Raji (cell line): ENCODE measurements at regions not wholly inside any gene's neighbourhood (a gene's known extent, or its start where the extent isn't known, plus 50 kb on each side); places are given as distances from the start of the nearest gene placed in this dataset.

ENCODE experiments used
- POLR2A ChIP-seq: IDR thresholded peaks from 2 replicates; pipeline ENCODE4 v1.6.1; 2011; ENCODE audit warnings: low read depth, low read length, control low read depth; ENCODE audit not compliant: insufficient read depth

- TF ChIP-seq POLR2A = no peak
These were observed 234.6 kb upstream of the RFC3 start for GRCh38 chr13:33583398-33583797.

GRCh38 chr13:33590936-33591335, 227.0 kb upstream of the RFC3 start:
- TF ChIP-seq POLR2A = no peak

GRCh38 chr13:33606692-33607091, 211.3 kb upstream of the RFC3 start:
- no peak for TF ChIP-seq POLR2A

- no peak for TF ChIP-seq POLR2A
These were observed 207.4 kb upstream of the RFC3 start for GRCh38 chr13:33610438-33611120.

- TF ChIP-seq POLR2A = no peak
These were observed 206.7 kb upstream of the RFC3 start for GRCh38 chr13:33611121-33611805.

GRCh38 chr13:33612641-33613638, 205.0 kb upstream of the RFC3 start:
- no peak for TF ChIP-seq POLR2A

GRCh38 chr13:33615436-33615835, 202.5 kb upstream of the RFC3 start:
- TF ChIP-seq POLR2A = no peak

- no peak for TF ChIP-seq POLR2A
These were observed 201.8 kb upstream of the RFC3 start for GRCh38 chr13:33616130-33616529.

GRCh38 chr13:33617055-33617454, 200.9 kb upstream of the RFC3 start:
- no peak for TF ChIP-seq POLR2A

GRCh38 chr13:33624253-33624652, 193.7 kb upstream of the RFC3 start:
- TF ChIP-seq POLR2A = no peak

GRCh38 chr13:33624740-33625139, 193.2 kb upstream of the RFC3 start:
- TF ChIP-seq POLR2A = no peak

GRCh38 chr13:33626407-33626806, 191.5 kb upstream of the RFC3 start:
- TF ChIP-seq POLR2A = no peak

- no peak for TF ChIP-seq POLR2A
These were observed 189.3 kb upstream of the RFC3 start for GRCh38 chr13:33628662-33629061.

GRCh38 chr13:33629605-33630360, 188.2 kb upstream of the RFC3 start:
- TF ChIP-seq POLR2A = no peak
